ENCODE measurements at regions not wholly inside any gene's neighbourhood (a gene's known extent, or its start where the extent isn't known, plus 50 kb on each side); places are given as distances from the start of the nearest gene placed in this dataset.

GRCh38 chr17:71232801-71233559 is 887.8 kb upstream of the SOX9 start:
- TF ChIP-seq CTCF (IDR thresholded peaks at IDR 0.05) (no peak), POLR2A (IDR thresholded peaks at IDR 0.05) (no peak)

Data from Peyer's patch (tissue), 4 donors.